ENCODE measurements at regions not wholly inside any gene's neighbourhood (a gene's known extent, or its start where the extent isn't known, plus 50 kb on each side); places are given as distances from the start of the nearest gene placed in this dataset.

DNA sequence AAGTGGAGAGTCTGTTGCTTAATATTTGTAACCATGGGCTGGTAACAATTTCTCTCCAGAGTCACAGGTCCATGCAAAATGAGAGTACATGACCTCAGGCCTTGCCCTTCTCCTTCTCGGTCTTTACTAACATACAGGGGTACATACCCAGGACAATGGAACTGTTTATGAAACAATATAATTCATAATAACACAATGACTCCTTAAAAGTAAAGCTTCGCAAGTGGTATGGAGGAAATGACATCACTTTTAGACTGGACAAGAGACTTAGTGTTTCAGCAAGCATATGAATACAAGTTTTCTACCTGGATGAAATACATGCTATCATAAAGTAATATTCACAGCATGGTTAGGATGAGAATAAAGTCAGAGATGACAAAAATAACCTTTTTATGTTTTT lies 386.6 kb downstream of the PLK2 start:
- no peak for TF ChIP-seq JUN (IDR thresholded peaks at IDR 0.05; ENCODE audit: low read depth, low read length)
- no peak for TF ChIP-seq POLR2A (IDR thresholded peaks at IDR 0.05; ENCODE audit: control extremely low read depth in 1 of 2, low read depth in 2 of 2, low read length in 2 of 2)
- TF ChIP-seq, protein P1, sequence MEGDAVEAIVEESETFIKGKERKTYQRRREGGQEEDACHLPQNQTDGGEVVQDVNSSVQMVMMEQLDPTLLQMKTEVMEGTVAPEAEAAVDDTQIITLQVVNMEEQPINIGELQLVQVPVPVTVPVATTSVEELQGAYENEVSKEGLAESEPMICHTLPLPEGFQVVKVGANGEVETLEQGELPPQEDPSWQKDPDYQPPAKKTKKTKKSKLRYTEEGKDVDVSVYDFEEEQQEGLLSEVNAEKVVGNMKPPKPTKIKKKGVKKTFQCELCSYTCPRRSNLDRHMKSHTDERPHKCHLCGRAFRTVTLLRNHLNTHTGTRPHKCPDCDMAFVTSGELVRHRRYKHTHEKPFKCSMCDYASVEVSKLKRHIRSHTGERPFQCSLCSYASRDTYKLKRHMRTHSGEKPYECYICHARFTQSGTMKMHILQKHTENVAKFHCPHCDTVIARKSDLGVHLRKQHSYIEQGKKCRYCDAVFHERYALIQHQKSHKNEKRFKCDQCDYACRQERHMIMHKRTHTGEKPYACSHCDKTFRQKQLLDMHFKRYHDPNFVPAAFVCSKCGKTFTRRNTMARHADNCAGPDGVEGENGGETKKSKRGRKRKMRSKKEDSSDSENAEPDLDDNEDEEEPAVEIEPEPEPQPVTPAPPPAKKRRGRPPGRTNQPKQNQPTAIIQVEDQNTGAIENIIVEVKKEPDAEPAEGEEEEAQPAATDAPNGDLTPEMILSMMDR (IDR thresholded peaks at IDR 0.05; ENCODE audit: control extremely low read depth in 1 of 3, insufficient read depth in 1 of 3, low read depth in 1 of 3, low read length in 3 of 3) = no peak
- TF ChIP-seq EZH2 (IDR thresholded peaks at IDR 0.05; ENCODE audit: low read depth, low read length, severe bottlenecking) = no peak
- TF ChIP-seq EP300 (IDR thresholded peaks at IDR 0.05; ENCODE audit: borderline replicate concordance in 1 of 2, low read depth in 2 of 2, low read length in 2 of 2) = no peak
- no peak for TF ChIP-seq TAF1 (IDR thresholded peaks at IDR 0.05; ENCODE audit: low read depth, low read length)
- no peak for TF ChIP-seq SP1 (IDR thresholded peaks at IDR 0.05; ENCODE audit: low read depth, low read length)

Measured in H1 (cell line).